GM21529 (cell line): ENCODE measurements at regions not wholly inside any gene's neighbourhood (a gene's known extent, or its start where the extent isn't known, plus 50 kb on each side); places are given as distances from the start of the nearest gene placed in this dataset.

Source experiments
- ATAC-seq: cut with Tn5 transposase; IDR thresholded peaks from one replicate; pipeline ENCODE4 v1.9.1; 2021; ENCODE audit not compliant: unreplicated experiment

- no peak for ATAC-seq
These were observed 101.2 kb downstream of the CRPPA start for GRCh38 chr7:16320099-16320660.

GRCh38 chr7:16318989-16319915 is 102.1 kb downstream of the CRPPA start:
- ATAC-seq = no peak

- ATAC-seq = no peak
These were observed 102.9 kb downstream of the CRPPA start for GRCh38 chr7:16318463-16318862.

- no peak for ATAC-seq
These were observed 103.9 kb downstream of the CRPPA start for GRCh38 chr7:16317406-16317805.

- no peak for ATAC-seq
These were observed 106.1 kb downstream of the CRPPA start for GRCh38 chr7:16315280-16315679.

- ATAC-seq = no peak
These were observed 112.2 kb downstream of the CRPPA start for GRCh38 chr7:16309129-16309528.

- ATAC-seq = no peak
These were observed 120.0 kb downstream of the CRPPA start for GRCh38 chr7:16301291-16301690.

- ATAC-seq = no peak
These were observed 120.9 kb downstream of the CRPPA start for GRCh38 chr7:16300361-16300895.

- no peak for ATAC-seq
These were observed 121.5 kb downstream of the CRPPA start for GRCh38 chr7:16299853-16300252.

GRCh38 chr7:16298221-16298620 is 123.1 kb downstream of the CRPPA start:
- ATAC-seq = no peak

- ATAC-seq = no peak
These were observed 125.8 kb downstream of the CRPPA start for GRCh38 chr7:16295558-16295957.

GRCh38 chr7:16293669-16294425 is 127.5 kb downstream of the CRPPA start:
- ATAC-seq = no peak

GRCh38 chr7:16284581-16284980 is 136.8 kb downstream of the CRPPA start:
- ATAC-seq = no peak

GRCh38 chr7:16278167-16278787 is 143.1 kb downstream of the CRPPA start:
- no peak for ATAC-seq

- ATAC-seq = no peak
These were observed 149.2 kb downstream of the CRPPA start for GRCh38 chr7:16271990-16272665.

- no peak for ATAC-seq
These were observed 149.9 kb downstream of the CRPPA start for GRCh38 chr7:16271355-16271915.

- ATAC-seq = no peak
These were observed 150.5 kb downstream of the CRPPA start for GRCh38 chr7:16270844-16271243.

- ATAC-seq = no peak
These were observed 152.2 kb downstream of the CRPPA start for GRCh38 chr7:16268821-16269768.
